Activated CD4-positive, alpha-beta T cell treated with anti-CD3 and anti-CD28 coated beads, Interleukin-2, amount 50 U/mL, for 24 hours (primary cell): ENCODE measurements at regions not wholly inside any gene's neighbourhood (a gene's known extent, or its start where the extent isn't known, plus 50 kb on each side); places are given as distances from the start of the nearest gene placed in this dataset.
"Not testable (repeated sequence)": the region's sequence is repeated elsewhere in the genome, so short reads cannot be mapped to it uniquely, and the experiment has no call there.

Experiments
- DNase-seq, 2 donors: peaks; one replicate each; pipeline ENCODE4 v3.0.0-alpha.2; 2020; ENCODE audit warnings: low read depth in 1 of 2, low spot score in 1 of 2

GRCh38 chr6:168863467-168863866, 390.2 kb downstream of the THBS2 start:
- DNase-seq = no peak

DNA sequence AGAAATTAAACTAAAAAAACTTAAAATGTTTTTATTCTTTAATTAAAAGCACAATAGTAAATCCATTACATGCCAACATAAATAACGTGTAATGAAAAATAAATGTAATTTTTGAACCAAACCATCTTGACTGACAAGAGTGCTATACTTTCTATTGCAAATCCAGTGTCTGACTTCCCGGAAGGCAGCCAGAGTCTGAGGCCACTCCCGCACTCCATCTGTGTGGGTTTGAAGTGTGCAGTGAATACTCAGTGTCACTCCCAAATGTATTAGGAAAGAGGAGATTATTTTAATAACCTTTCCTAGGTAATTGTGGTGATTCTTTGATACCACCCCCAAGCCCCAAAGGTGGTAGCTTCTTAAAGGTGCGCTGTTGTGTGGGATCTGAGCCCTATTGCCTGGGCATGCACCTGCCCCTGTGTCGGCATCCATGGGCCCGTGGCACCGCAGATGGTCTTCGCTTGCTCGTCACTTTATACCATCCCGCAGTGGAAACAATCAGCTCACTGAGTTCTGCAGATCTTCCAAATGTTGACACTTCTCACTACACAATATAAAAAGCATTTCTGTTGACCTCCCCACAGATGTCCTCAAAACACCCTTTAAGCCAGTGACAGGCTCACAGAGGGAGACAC, 391.2 kb downstream of the THBS2 start:
- DNase-seq = no peak

DNA sequence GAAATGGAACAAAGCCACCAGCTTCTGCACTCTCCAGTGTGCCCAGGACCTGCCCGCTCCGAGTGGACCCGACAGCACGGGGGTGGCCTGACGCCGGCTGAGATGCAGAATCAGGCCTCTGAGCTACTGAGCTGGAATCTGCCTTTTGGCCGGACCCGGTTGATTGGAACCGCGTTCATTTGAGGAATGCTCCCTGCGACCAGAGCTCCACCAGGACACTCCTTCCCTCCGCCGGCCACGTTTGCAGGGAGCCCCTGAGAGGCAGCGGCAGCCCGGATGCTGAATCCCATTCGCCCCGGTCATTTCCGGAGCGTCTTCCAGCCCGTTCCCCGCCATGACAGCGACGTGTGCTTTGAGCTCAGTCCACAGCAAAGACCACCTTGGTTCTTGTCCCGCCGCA, 392.7 kb downstream of the THBS2 start:
- no peak for DNase-seq

- no peak for DNase-seq
These were observed 393.3 kb downstream of the THBS2 start for GRCh38 chr6:168860341-168860740.

DNA sequence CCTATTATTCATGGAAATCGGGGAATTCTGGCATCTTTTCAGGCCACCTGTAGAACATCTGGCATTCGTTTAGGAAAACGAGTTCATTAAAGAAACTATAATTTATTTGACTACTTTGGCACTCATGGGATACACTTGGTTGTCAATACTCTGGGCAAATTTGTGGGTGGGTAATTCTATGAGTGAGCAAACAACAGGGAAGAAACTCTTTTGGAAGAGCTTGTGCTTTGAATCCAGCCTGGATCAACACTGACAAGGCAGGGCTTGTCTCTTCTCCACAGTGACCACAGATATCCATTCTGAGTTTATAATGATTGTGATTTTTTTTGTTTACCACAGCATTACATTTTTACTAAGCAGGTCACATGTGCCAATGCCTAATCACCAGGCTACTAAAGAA, 394.7 kb downstream of the THBS2 start:
- no peak for DNase-seq

- DNase-seq = no peak
These were observed 396.7 kb downstream of the THBS2 start for GRCh38 chr6:168856914-168857313.

GRCh38 chr6:168852376-168852884, 401.2 kb downstream of the THBS2 start:
- DNase-seq = no peak

- no peak for DNase-seq
These were observed 401.9 kb downstream of the THBS2 start for GRCh38 chr6:168851460-168852375.

DNA sequence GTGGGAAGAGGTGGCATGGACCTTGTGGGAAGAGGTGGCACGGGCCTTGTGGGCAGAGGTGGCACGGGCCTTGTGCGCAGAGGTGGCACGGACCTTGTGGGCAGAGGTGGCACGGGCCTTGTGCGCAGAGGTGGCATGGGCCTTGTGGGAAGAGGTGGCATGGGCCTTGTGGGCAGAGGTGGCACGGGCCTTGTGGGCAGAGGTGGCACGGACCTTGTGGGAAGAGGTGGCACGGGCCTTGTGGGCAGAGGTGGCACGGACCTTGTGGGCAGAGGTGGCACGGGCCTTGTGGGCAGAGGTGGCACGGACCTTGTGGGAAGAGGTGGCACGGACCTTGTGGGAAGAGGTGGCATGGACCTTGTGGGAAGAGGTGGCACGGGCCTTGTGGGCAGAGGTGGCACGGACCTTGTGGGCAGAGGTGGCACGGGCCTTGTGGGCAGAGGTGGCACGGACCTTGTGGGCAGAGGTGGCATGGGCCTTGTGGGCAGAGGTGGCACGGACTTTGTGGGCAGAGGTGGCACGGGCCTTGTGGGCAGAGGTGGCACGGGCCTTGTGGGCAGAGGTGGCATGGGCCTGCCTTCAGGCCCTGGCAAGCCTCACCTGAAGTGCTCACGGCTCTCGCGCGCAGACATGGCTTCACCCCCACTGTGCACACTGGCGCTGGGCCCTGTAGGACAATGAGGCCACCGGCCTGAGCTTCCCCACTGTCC, 403.5 kb downstream of the THBS2 start:
- DNase-seq = not testable (repeated sequence)

- no peak for DNase-seq
These were observed 404.2 kb downstream of the THBS2 start for GRCh38 chr6:168849459-168849858.

GRCh38 chr6:168848797-168849196, 404.8 kb downstream of the THBS2 start:
- no peak for DNase-seq

DNA sequence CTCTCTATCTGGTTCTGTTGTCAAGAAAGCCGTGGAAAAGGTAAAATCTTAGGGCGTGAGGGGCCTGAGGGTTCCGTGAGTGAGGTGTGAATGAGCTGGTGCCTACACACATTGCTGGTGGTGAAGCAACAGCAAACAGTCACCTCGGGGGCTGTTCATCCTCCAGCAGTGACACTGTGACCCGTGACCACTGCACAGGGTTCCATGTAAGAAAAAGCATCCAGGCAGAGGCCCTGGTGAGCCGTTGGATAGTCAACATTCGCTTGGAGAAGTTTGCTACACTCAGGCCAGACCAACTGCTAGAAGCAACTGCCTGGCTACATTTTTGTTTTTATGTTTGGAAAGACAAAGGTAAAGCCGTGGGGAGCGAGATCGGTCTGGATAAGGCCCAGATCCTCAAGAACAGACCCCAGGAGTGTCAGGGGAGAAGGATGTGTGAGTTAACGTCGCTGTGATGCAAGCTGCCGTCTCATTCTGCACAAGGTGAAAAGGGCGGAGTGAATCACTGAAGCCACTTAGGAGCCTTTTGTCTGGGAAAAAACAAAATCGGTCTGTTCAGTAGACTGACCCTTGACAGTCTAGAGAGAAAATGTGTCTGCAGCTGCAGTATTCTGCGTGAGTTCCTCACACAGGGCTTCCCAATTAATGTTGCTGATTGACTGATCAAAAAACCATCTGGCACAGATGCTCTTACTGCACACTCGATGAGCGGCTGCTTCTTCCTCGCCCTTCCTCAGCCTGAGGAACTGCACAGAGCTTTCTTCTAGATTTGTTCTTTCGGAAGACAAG, 404.0 kb downstream of the SMOC2 start:
- DNase-seq = no peak

DNA sequence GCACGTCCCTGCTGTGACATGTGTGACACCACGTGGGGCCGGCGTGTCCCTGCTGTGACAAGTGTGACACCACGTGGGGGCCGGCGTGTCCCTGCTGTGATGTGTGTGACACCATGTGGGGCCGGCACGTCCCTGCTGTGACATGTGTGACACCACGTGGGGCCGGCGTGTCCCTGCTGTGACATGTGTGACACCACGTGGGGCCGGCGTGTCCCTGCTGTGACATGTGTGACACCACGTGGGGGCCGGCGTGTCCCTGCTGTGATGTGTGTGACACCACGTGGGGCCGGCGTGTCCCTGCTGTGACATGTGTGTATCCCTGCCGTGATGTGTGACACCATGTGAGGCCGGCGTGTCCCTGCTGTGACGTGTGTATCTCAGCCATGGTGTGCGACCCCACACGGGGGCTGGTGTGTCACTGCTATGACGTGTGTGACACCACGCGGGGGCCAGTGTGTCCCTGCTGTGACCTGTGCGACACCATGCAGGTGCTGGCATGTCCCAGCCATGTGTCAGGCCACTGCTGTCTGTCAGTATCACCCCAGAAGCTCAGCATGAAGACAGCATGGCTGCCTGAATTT, 401.7 kb downstream of the SMOC2 start:
- not testable (repeated sequence) for DNase-seq

DNA sequence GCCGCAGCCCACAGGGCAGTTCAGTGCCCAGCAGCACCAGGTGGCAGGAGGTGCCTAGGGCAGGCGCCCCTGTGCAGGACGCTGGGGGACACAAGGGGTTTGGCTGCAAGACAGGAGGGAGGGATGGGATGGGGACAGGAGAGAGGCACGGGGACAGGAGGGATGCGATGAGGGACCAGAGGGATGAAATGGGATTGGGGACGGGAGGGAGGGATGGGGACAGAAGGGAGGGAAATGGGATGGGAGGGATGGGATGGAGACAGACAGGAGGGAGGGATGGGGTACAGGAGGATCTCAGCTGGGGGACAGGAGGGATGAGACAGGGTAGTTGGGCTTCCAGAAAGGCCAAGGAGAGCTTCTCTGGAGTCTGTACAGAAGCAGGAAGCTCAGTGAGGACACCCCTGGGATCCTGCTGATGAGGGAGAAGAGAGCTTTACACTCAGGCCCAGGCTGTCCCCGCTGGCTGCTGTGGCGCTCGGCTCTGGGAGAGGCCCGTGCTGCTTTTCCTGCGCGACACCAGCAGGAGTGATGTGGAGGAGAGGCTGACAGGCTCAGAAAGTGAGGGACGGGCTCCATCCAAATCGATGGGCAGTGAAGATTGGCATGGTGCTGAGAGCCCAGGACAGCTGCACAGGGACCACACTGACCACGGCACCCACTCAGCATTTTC, 400.8 kb downstream of the SMOC2 start:
- no peak for DNase-seq

- not testable (repeated sequence) for DNase-seq
These were observed 399.9 kb downstream of the SMOC2 start for GRCh38 chr6:168840932-168841331.

DNA sequence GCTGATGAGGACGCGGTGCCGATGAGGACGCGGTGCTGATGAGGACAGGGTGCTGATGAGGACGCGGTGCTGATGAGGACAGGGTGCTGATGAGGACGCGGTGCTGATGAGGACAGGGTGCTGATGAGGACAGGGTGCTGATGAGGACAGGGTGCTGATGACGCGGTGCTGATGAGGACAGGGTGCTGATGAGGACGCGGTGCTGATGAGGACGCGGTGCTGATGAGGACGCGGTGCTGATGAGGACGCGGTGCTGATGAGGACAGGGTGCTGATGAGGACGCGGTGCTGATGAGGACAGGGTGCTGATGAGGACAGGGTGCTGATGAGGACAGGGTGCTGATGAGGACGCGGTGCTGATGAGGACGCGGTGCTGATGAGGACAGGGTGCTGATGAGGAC, 399.3 kb downstream of the SMOC2 start:
- DNase-seq = not testable (repeated sequence)

- DNase-seq = no peak
These were observed 397.0 kb downstream of the SMOC2 start for GRCh38 chr6:168838037-168838399.

- no peak for DNase-seq
These were observed 396.5 kb downstream of the SMOC2 start for GRCh38 chr6:168837254-168838036.

DNA sequence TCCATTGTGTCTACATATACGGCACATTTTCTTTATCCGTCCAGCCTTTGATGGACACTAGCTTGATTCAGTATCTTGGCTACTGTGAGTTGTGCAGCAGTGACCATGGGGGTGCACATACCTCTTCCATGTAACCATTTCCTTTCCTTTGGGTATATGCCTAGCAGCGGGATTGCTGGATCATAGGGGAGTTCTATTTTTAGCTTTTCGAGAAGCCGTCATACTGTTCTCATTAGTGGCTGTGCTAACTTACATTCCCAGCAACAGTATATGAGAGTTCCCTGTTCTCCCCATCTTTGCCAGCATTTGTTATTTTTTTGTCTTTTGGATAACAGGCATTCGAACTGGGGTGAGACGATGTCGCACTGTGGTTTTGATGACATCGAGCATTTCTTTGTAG, 395.0 kb downstream of the SMOC2 start:
- no peak for DNase-seq
